ENCODE measurements at regions not wholly inside any gene's neighbourhood (a gene's known extent, or its start where the extent isn't known, plus 50 kb on each side); places are given as distances from the start of the nearest gene placed in this dataset.

GRCh38 chr6:163893609-163894189 lies 479.2 kb downstream of the QKI start:
- H3K9ac ChIP-seq (ENCODE audit: low read length), result no peak overlapping the region

GRCh38 chr6:163892824-163893561 lies 478.5 kb downstream of the QKI start:
- Histone ChIP-seq H2AFZ (ENCODE audit: low read length) (no peak overlapping the region), H3K4me2 (ENCODE audit: low read depth, low read length) (no peak overlapping the region), H3K9me3 (replicated peaks; ENCODE audit: insufficient read depth, low read length) (no peaks in the 10 kb centered on the region), H3K27ac (ENCODE audit: low read length) (no peak overlapping the region), H3K9me2 (replicated peaks; ENCODE audit: insufficient read depth, low read length) (no peaks in the 10 kb centered on the region), H3K36me3 (replicated peaks; ENCODE audit: insufficient read depth, low read length) (no peaks in the 10 kb centered on the region), H3K27me3 (replicated peaks; ENCODE audit: insufficient read depth, low read length) (no peaks in the 10 kb centered on the region), H3F3A (ENCODE audit: insufficient read depth, low read length) (no peaks in the 10 kb centered on the region), H3K79me2 (ENCODE audit: low read length) (no peaks in the 10 kb centered on the region), H3K4me1 (ENCODE audit: low read length) (no peaks in the 10 kb centered on the region), H4K20me1 (ENCODE audit: insufficient read depth, low read length) (no peaks in the 10 kb centered on the region), H3K9ac (ENCODE audit: low read length) (no peak overlapping the region), H3K4me3 (ENCODE audit: low read length) (no peak overlapping the region)
- TF ChIP-seq EZH2phosphoT487 (IDR thresholded peaks at IDR 0.05; ENCODE audit: low read length), result no peak
- TF ChIP-seq CTCF (IDR thresholded peaks at IDR 0.05; ENCODE audit: low read length), result no peak
- TF ChIP-seq EZH2 (optimal IDR thresholded peaks at IDR 0.05; ENCODE audit: low read depth, low read length), result no peak
- DNase-seq, result no peak

More at GRCh38 chr6:163893609-163894189, 479.2 kb downstream of the QKI start:
- Histone ChIP-seq H3K9me2 (replicated peaks; ENCODE audit: insufficient read depth, low read length) (no peaks in the 10 kb centered on the region), H3K27me3 (replicated peaks; ENCODE audit: insufficient read depth, low read length) (no peaks in the 10 kb centered on the region), H3K9me3 (replicated peaks; ENCODE audit: insufficient read depth, low read length) (no peaks in the 10 kb centered on the region), H3F3A (ENCODE audit: insufficient read depth, low read length) (no peaks in the 10 kb centered on the region), H3K4me2 (ENCODE audit: low read depth, low read length) (no peak overlapping the region), H3K79me2 (ENCODE audit: low read length) (no peaks in the 10 kb centered on the region), H3K36me3 (replicated peaks; ENCODE audit: insufficient read depth, low read length) (no peaks in the 10 kb centered on the region), H3K4me1 (ENCODE audit: low read length) (no peaks in the 10 kb centered on the region), H3K27ac (ENCODE audit: low read length) (no peak overlapping the region), H4K20me1 (ENCODE audit: insufficient read depth, low read length) (no peaks in the 10 kb centered on the region), H3K4me3 (ENCODE audit: low read length) (no peak overlapping the region), H2AFZ (ENCODE audit: low read length) (no peak overlapping the region)
- TF ChIP-seq EZH2 (optimal IDR thresholded peaks at IDR 0.05; ENCODE audit: low read depth, low read length) (no peak), CTCF (IDR thresholded peaks at IDR 0.05; ENCODE audit: low read length) (no peak), EZH2phosphoT487 (IDR thresholded peaks at IDR 0.05; ENCODE audit: low read length) (no peak)
- no peak for DNase-seq

GRCh38 chr6:163889904-163890514 lies 475.5 kb downstream of the QKI start:
- no peak overlapping the region for H2AFZ ChIP-seq (ENCODE audit: low read length)
- DNase-seq, result no peak
- no peak overlapping the region for H3K9ac ChIP-seq (ENCODE audit: low read length)
- no peak overlapping the region for H3K4me2 ChIP-seq (ENCODE audit: low read depth, low read length)
- no peaks in the 10 kb centered on the region for H3K36me3 ChIP-seq (replicated peaks; ENCODE audit: insufficient read depth, low read length)
- no peaks in the 10 kb centered on the region for H3K27me3 ChIP-seq (replicated peaks; ENCODE audit: insufficient read depth, low read length)
- H3K27ac ChIP-seq (ENCODE audit: low read length), result no peak overlapping the region
- no peaks in the 10 kb centered on the region for H4K20me1 ChIP-seq (ENCODE audit: insufficient read depth, low read length)
- H3K9me3 ChIP-seq (replicated peaks; ENCODE audit: insufficient read depth, low read length), result no peaks in the 10 kb centered on the region
- H3K9me2 ChIP-seq (replicated peaks; ENCODE audit: insufficient read depth, low read length), result no peaks in the 10 kb centered on the region
- no peak for TF ChIP-seq CTCF (IDR thresholded peaks at IDR 0.05; ENCODE audit: low read length)
- TF ChIP-seq EZH2phosphoT487 (IDR thresholded peaks at IDR 0.05; ENCODE audit: low read length), result no peak
- no peak for TF ChIP-seq EZH2 (optimal IDR thresholded peaks at IDR 0.05; ENCODE audit: low read depth, low read length)
- H3K4me1 ChIP-seq (ENCODE audit: low read length), result no peaks in the 10 kb centered on the region
- no peaks in the 10 kb centered on the region for H3F3A ChIP-seq (ENCODE audit: insufficient read depth, low read length)
- no peak overlapping the region for H3K4me3 ChIP-seq (ENCODE audit: low read length)
- no peaks in the 10 kb centered on the region for H3K79me2 ChIP-seq (ENCODE audit: low read length)

Data from MM.1S (cell line).